ENCODE measurements at regions not wholly inside any gene's neighbourhood (a gene's known extent, or its start where the extent isn't known, plus 50 kb on each side); places are given as distances from the start of the nearest gene placed in this dataset.

DNA sequence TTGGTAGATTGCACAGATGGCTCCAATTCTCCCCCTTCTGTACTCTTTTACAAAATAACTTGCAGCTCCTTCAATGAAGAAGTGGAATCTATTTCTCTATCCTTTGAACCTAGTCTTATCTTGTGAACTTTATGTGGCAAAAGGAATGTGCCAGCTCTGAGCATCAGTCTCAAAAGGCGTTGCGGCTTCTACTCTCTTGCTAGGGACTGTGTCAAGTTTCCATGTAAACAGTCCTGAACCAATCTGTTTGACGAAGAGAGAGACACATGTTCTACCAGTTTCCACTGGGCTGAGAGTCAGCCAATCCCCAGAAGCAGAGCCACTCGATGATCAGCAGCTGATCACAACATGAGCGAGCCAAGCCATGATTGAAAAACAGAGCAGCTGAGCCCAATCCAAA lies 439.7 kb upstream of the SETBP1 start:
- DNase-seq = no peak
- Histone ChIP-seq H3K9me3 (ENCODE audit: control insufficient read depth, low read length) (no peaks in the 10 kb centered on the region), H3K27ac (ENCODE audit: low read length, poor library complexity, severe bottlenecking) (no peak overlapping the region), H3K4me2 (ENCODE audit: low read length, poor library complexity, severe bottlenecking) (no peak overlapping the region), H3K18ac (ENCODE audit: low read depth in 1 of 2, low read length in 2 of 2) (no peak overlapping the region), H3K27me3 (ENCODE audit: control insufficient read depth in 1 of 2, insufficient read depth in 1 of 2, low read length in 2 of 2) (no peaks in the 10 kb centered on the region), H3K4me1 (ENCODE audit: control insufficient read depth, insufficient read depth, low read depth, low read length) (no peaks in the 10 kb centered on the region), H2BK12ac (ENCODE audit: low read length in 2 of 2) (no peak overlapping the region), H4K8ac (ENCODE audit: low read length) (no peak overlapping the region), H3K4ac (ENCODE audit: low read depth in 1 of 2, low read length in 2 of 2) (no peak overlapping the region), H3K23ac (ENCODE audit: low read length in 2 of 2) (no peak overlapping the region), H3K36me3 (ENCODE audit: control insufficient read depth in 1 of 2, insufficient read depth in 2 of 2, low read depth in 1 of 2, low read length in 2 of 2) (no peaks in the 10 kb centered on the region), H2BK120ac (ENCODE audit: low read depth, low read length) (no peak overlapping the region), H2BK15ac (ENCODE audit: low read depth, poor library complexity, severe bottlenecking) (no peak overlapping the region), H2BK5ac (ENCODE audit: low read depth, low read length, poor library complexity, severe bottlenecking) (no peak overlapping the region), H3K79me1 (replicated peaks; ENCODE audit: low read length, poor library complexity, severe bottlenecking) (no peaks in the 10 kb centered on the region), H3K9ac (ENCODE audit: low read length) (no peak overlapping the region), H2AFZ (ENCODE audit: low read depth, low read length) (no peak overlapping the region), H3K4me3 (ENCODE audit: insufficient read depth in 1 of 2, low read depth in 1 of 2, low read length in 2 of 2) (no peak overlapping the region), H4K91ac (ENCODE audit: low read length) (no peak overlapping the region), H2AK5ac (ENCODE audit: low read length, severe bottlenecking) (no peak overlapping the region), H3K14ac (ENCODE audit: low read length in 2 of 2) (no peak overlapping the region)
- WGBS = 85% methylated on average over 5 of the region's 5 CpGs

DNA sequence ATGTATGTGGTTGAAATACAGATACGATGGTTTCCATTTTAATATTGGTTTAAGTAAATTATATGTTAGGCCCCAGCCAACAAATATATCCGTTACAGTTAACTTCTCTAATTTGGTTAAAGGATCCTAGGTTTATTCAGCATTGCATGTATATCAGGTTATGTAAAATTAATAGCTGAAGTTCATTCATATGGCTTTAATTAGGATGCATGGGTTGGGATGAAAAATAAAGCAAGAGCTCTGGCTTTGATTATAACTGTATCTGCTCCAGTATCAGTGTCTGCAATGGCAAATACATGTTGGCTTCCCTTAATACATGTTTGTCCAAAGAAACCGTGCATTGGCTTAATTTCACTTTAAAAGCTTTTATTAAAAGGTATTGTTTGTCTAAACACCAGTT lies 435.7 kb upstream of the SETBP1 start:
- Histone ChIP-seq H3K27ac (ENCODE audit: low read length, poor library complexity, severe bottlenecking) (no peak overlapping the region), H3K4ac (ENCODE audit: low read depth in 1 of 2, low read length in 2 of 2) (no peak overlapping the region), H3K18ac (ENCODE audit: low read depth in 1 of 2, low read length in 2 of 2) (no peak overlapping the region), H2BK12ac (ENCODE audit: low read length in 2 of 2) (no peak overlapping the region), H3K4me3 (ENCODE audit: insufficient read depth in 1 of 2, low read depth in 1 of 2, low read length in 2 of 2) (no peak overlapping the region), H3K27me3 (ENCODE audit: control insufficient read depth in 1 of 2, insufficient read depth in 1 of 2, low read length in 2 of 2) (no peaks in the 10 kb centered on the region), H2BK5ac (ENCODE audit: low read depth, low read length, poor library complexity, severe bottlenecking) (no peak overlapping the region), H2BK120ac (ENCODE audit: low read depth, low read length) (no peak overlapping the region), H2BK15ac (ENCODE audit: low read depth, poor library complexity, severe bottlenecking) (no peak overlapping the region), H3K79me1 (replicated peaks; ENCODE audit: low read length, poor library complexity, severe bottlenecking) (no peaks in the 10 kb centered on the region), H4K91ac (ENCODE audit: low read length) (no peak overlapping the region), H3K14ac (ENCODE audit: low read length in 2 of 2) (no peak overlapping the region), H3K9me3 (ENCODE audit: control insufficient read depth, low read length) (no peaks in the 10 kb centered on the region), H2AFZ (ENCODE audit: low read depth, low read length) (no peak overlapping the region), H3K4me2 (ENCODE audit: low read length, poor library complexity, severe bottlenecking) (no peak overlapping the region), H3K4me1 (ENCODE audit: control insufficient read depth, insufficient read depth, low read depth, low read length) (no peaks in the 10 kb centered on the region), H3K36me3 (ENCODE audit: control insufficient read depth in 1 of 2, insufficient read depth in 2 of 2, low read depth in 1 of 2, low read length in 2 of 2) (no peaks in the 10 kb centered on the region), H3K9ac (ENCODE audit: low read length) (no peak overlapping the region), H4K8ac (ENCODE audit: low read length) (no peak overlapping the region), H2AK5ac (ENCODE audit: low read length, severe bottlenecking) (no peak overlapping the region), H3K23ac (ENCODE audit: low read length in 2 of 2) (no peak overlapping the region)
- no CpG with 5 or more reads among the region's 3 CpGs for WGBS
- no peak for DNase-seq

DNA sequence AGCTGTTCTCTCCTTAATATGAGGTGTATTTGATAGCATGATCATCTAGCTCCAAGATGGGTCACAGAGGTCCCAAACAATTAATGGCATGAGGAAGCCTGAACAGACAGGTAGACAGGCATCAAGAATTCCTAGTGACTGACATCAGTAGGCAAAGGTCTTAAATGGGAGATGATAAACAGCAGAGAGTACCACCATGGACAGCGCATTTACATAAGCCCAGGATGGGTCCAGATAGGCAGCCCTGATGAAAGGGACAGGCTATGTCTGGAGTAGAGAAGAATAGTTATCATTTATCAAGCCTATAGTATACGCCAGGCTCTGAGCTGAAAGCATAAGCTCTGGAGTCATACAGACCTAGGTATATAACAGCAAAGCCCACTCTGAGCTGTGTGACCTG lies 434.7 kb upstream of the SETBP1 start:
- no peak overlapping the region for H2BK12ac ChIP-seq (ENCODE audit: low read length in 2 of 2)
- no peak overlapping the region for H4K8ac ChIP-seq (ENCODE audit: low read length)

GRCh38 chr18:44258086-44258485 lies 422.6 kb upstream of the SETBP1 start:
- no peak overlapping the region for H2BK120ac ChIP-seq (ENCODE audit: low read depth, low read length)
- H3K23ac ChIP-seq (ENCODE audit: low read length in 2 of 2) = no peak overlapping the region
- H3K9ac ChIP-seq (ENCODE audit: low read length) = no peak overlapping the region

More for the DNA sequence above, 434.7 kb upstream of the SETBP1 start:
- no peak overlapping the region for H4K91ac ChIP-seq (ENCODE audit: low read length)
- no peaks in the 10 kb centered on the region for H3K79me1 ChIP-seq (replicated peaks; ENCODE audit: low read length, poor library complexity, severe bottlenecking)
- no peak overlapping the region for H2BK15ac ChIP-seq (ENCODE audit: low read depth, poor library complexity, severe bottlenecking)
- no peak overlapping the region for H3K23ac ChIP-seq (ENCODE audit: low read length in 2 of 2)
- no peak overlapping the region for H3K9ac ChIP-seq (ENCODE audit: low read length)
- no peak overlapping the region for H2BK120ac ChIP-seq (ENCODE audit: low read depth, low read length)
- H3K4me3 ChIP-seq (ENCODE audit: insufficient read depth in 1 of 2, low read depth in 1 of 2, low read length in 2 of 2) = no peak overlapping the region
- WGBS = 72% methylated on average over 2 of the region's 2 CpGs
- H3K4ac ChIP-seq (ENCODE audit: low read depth in 1 of 2, low read length in 2 of 2) = no peak overlapping the region
- H2BK5ac ChIP-seq (ENCODE audit: low read depth, low read length, poor library complexity, severe bottlenecking) = no peak overlapping the region
- no peak overlapping the region for H3K14ac ChIP-seq (ENCODE audit: low read length in 2 of 2)
- no peak overlapping the region for H2AK5ac ChIP-seq (ENCODE audit: low read length, severe bottlenecking)
- no peaks in the 10 kb centered on the region for H3K4me1 ChIP-seq (ENCODE audit: control insufficient read depth, insufficient read depth, low read depth, low read length)
- H3K36me3 ChIP-seq (ENCODE audit: control insufficient read depth in 1 of 2, insufficient read depth in 2 of 2, low read depth in 1 of 2, low read length in 2 of 2) = no peaks in the 10 kb centered on the region
- DNase-seq = peak; percentile 4
- no peaks in the 10 kb centered on the region for H3K27me3 ChIP-seq (ENCODE audit: control insufficient read depth in 1 of 2, insufficient read depth in 1 of 2, low read length in 2 of 2)
- no peak overlapping the region for H3K18ac ChIP-seq (ENCODE audit: low read depth in 1 of 2, low read length in 2 of 2)
- no peak overlapping the region for H3K4me2 ChIP-seq (ENCODE audit: low read length, poor library complexity, severe bottlenecking)
- H3K27ac ChIP-seq (ENCODE audit: low read length, poor library complexity, severe bottlenecking) = no peak overlapping the region
- H2AFZ ChIP-seq (ENCODE audit: low read depth, low read length) = no peak overlapping the region
- no peaks in the 10 kb centered on the region for H3K9me3 ChIP-seq (ENCODE audit: control insufficient read depth, low read length)

More at GRCh38 chr18:44258086-44258485, 422.6 kb upstream of the SETBP1 start:
- no peak overlapping the region for H2AFZ ChIP-seq (ENCODE audit: low read depth, low read length)
- H3K9me3 ChIP-seq (ENCODE audit: control insufficient read depth, low read length) = peaks cover 24% of the 10 kb centered on the region
- no peak overlapping the region for H3K18ac ChIP-seq (ENCODE audit: low read depth in 1 of 2, low read length in 2 of 2)
- no peaks in the 10 kb centered on the region for H3K27me3 ChIP-seq (ENCODE audit: control insufficient read depth in 1 of 2, insufficient read depth in 1 of 2, low read length in 2 of 2)
- no peak overlapping the region for H4K91ac ChIP-seq (ENCODE audit: low read length)
- H3K36me3 ChIP-seq (ENCODE audit: control insufficient read depth in 1 of 2, insufficient read depth in 2 of 2, low read depth in 1 of 2, low read length in 2 of 2) = no peaks in the 10 kb centered on the region
- no peak overlapping the region for H3K4ac ChIP-seq (ENCODE audit: low read depth in 1 of 2, low read length in 2 of 2)
- H3K27ac ChIP-seq (ENCODE audit: low read length, poor library complexity, severe bottlenecking) = no peak overlapping the region
- no peak overlapping the region for H3K14ac ChIP-seq (ENCODE audit: low read length in 2 of 2)
- no peak overlapping the region for H3K4me3 ChIP-seq (ENCODE audit: insufficient read depth in 1 of 2, low read depth in 1 of 2, low read length in 2 of 2)
- H3K4me2 ChIP-seq (ENCODE audit: low read length, poor library complexity, severe bottlenecking) = no peak overlapping the region
- H3K79me1 ChIP-seq (replicated peaks; ENCODE audit: low read length, poor library complexity, severe bottlenecking) = no peaks in the 10 kb centered on the region
- H2BK5ac ChIP-seq (ENCODE audit: low read depth, low read length, poor library complexity, severe bottlenecking) = no peak overlapping the region
- H2BK12ac ChIP-seq (ENCODE audit: low read length in 2 of 2) = no peak overlapping the region
- H4K8ac ChIP-seq (ENCODE audit: low read length) = no peak overlapping the region
- no peaks in the 10 kb centered on the region for H3K4me1 ChIP-seq (ENCODE audit: control insufficient read depth, insufficient read depth, low read depth, low read length)
- no peak overlapping the region for H2BK15ac ChIP-seq (ENCODE audit: low read depth, poor library complexity, severe bottlenecking)
- no peak overlapping the region for H2AK5ac ChIP-seq (ENCODE audit: low read length, severe bottlenecking)
- no peak for DNase-seq
